ENCODE measurements at regions not wholly inside any gene's neighbourhood (a gene's known extent, or its start where the extent isn't known, plus 50 kb on each side); places are given as distances from the start of the nearest gene placed in this dataset.

GRCh38 chr16:86243571-86244154 is 266.7 kb upstream of the FOXF1 start:
- DNase-seq: no peak
- H3K4me1 Mint-ChIP-seq (ENCODE audit: low read depth, unreplicated experiment): peaks cover 2% of the 10 kb centered on the region
- peaks cover 4% of the 10 kb centered on the region for H3K27me3 Mint-ChIP-seq (ENCODE audit: unreplicated experiment)
- no peak for TF ChIP-seq CTCF (IDR thresholded peaks at IDR 0.05; ENCODE audit: partially characterized antibody, unreplicated experiment)
- H3K27ac Mint-ChIP-seq (ENCODE audit: unreplicated experiment): no peak overlapping the region
- H3K4me3 Mint-ChIP-seq (ENCODE audit: unreplicated experiment): no peak overlapping the region
- peaks cover 1% of the 10 kb centered on the region for H3K9me3 Mint-ChIP-seq (ENCODE audit: unreplicated experiment)
- peaks cover 4% of the 10 kb centered on the region for H3K36me3 Mint-ChIP-seq (ENCODE audit: unreplicated experiment)

- no peak overlapping the region for H3K27ac Mint-ChIP-seq (ENCODE audit: unreplicated experiment)
- no peak for TF ChIP-seq CTCF (IDR thresholded peaks at IDR 0.05; ENCODE audit: partially characterized antibody, unreplicated experiment)
- H3K9me3 Mint-ChIP-seq (ENCODE audit: unreplicated experiment): peaks cover 1% of the 10 kb centered on the region
- no peak overlapping the region for H3K4me3 Mint-ChIP-seq (ENCODE audit: unreplicated experiment)
- H3K27me3 Mint-ChIP-seq (ENCODE audit: unreplicated experiment): peaks cover 4% of the 10 kb centered on the region
- H3K4me1 Mint-ChIP-seq (ENCODE audit: low read depth, unreplicated experiment): peaks cover 2% of the 10 kb centered on the region
- DNase-seq: no peak
- H3K36me3 Mint-ChIP-seq (ENCODE audit: unreplicated experiment): peaks cover 4% of the 10 kb centered on the region
Observed at GRCh38 chr16:86244158-86244557, 266.2 kb upstream of the FOXF1 start.

GRCh38 chr16:86244936-86245335 is 265.4 kb upstream of the FOXF1 start:
- Mint-ChIP-seq H3K36me3 (ENCODE audit: unreplicated experiment) (peaks cover 4% of the 10 kb centered on the region), H3K27ac (ENCODE audit: unreplicated experiment) (no peak overlapping the region), H3K9me3 (ENCODE audit: unreplicated experiment) (no peaks in the 10 kb centered on the region), H3K4me3 (ENCODE audit: unreplicated experiment) (no peak overlapping the region), H3K27me3 (ENCODE audit: unreplicated experiment) (peaks cover 6% of the 10 kb centered on the region), H3K4me1 (ENCODE audit: low read depth, unreplicated experiment) (peaks cover 2% of the 10 kb centered on the region)
- TF ChIP-seq CTCF (IDR thresholded peaks at IDR 0.05; ENCODE audit: partially characterized antibody, unreplicated experiment): no peak
- DNase-seq: no peak

- H3K27ac Mint-ChIP-seq (ENCODE audit: unreplicated experiment): no peak overlapping the region
- peaks cover 6% of the 10 kb centered on the region for H3K27me3 Mint-ChIP-seq (ENCODE audit: unreplicated experiment)
- no peaks in the 10 kb centered on the region for H3K9me3 Mint-ChIP-seq (ENCODE audit: unreplicated experiment)
Observed at GRCh38 chr16:86245351-86245750, 265.0 kb upstream of the FOXF1 start.

More at GRCh38 chr16:86245351-86245750, 265.0 kb upstream of the FOXF1 start:
- H3K4me1 Mint-ChIP-seq (ENCODE audit: low read depth, unreplicated experiment): peaks cover 2% of the 10 kb centered on the region
- TF ChIP-seq CTCF (IDR thresholded peaks at IDR 0.05; ENCODE audit: partially characterized antibody, unreplicated experiment): no peak
- peaks cover 4% of the 10 kb centered on the region for H3K36me3 Mint-ChIP-seq (ENCODE audit: unreplicated experiment)
- no peak overlapping the region for H3K4me3 Mint-ChIP-seq (ENCODE audit: unreplicated experiment)
- no peak for DNase-seq

Data from glutamatergic neuron (in vitro differentiated cells).